ENCODE measurements at regions not wholly inside any gene's neighbourhood (a gene's known extent, or its start where the extent isn't known, plus 50 kb on each side); places are given as distances from the start of the nearest gene placed in this dataset.

GRCh38 chr9:31355965-31356364 lies 1028.5 kb upstream of the ACO1 start:
- TF ChIP-seq POLR2A (IDR thresholded peaks at IDR 0.05; ENCODE audit: low read length) (no peak), GATA1 (IDR thresholded peaks at IDR 0.05; ENCODE audit: low read depth, low read length) (no peak)

All from erythroblast (primary cell).